Gastroesophageal sphincter (tissue), 3 donors: ENCODE measurements at regions not wholly inside any gene's neighbourhood (a gene's known extent, or its start where the extent isn't known, plus 50 kb on each side); places are given as distances from the start of the nearest gene placed in this dataset.

Source experiments
- CTCF ChIP-seq, 4 experiments: fragments of 200-600 bp in 2 of 4; fragments of 450-650 bp in 2 of 4; sonication (generic) in 1 of 4; IDR thresholded peaks; one replicate each; pipeline ENCODE4 v1.5.1; 2017 to 2019; ENCODE audit warnings: antibody characterized with exemption in 4 of 4, mild to moderate bottlenecking in 2 of 4, moderate library complexity in 2 of 4
- POLR2AphosphoS5 ChIP-seq: sonication (generic); formaldehyde crosslinking; IDR thresholded peaks from one replicate; pipeline ENCODE4 v1.6.1; 2017; ENCODE audit warnings: antibody characterized with exemption

GRCh38 chr9:71308454-71308853 is 187.0 kb upstream of the TRPM3 start:
- TF ChIP-seq POLR2AphosphoS5 (no peak), CTCF (IDR thresholded peaks at IDR 0.05) (no peak)
